ENCODE measurements at regions not wholly inside any gene's neighbourhood (a gene's known extent, or its start where the extent isn't known, plus 50 kb on each side); places are given as distances from the start of the nearest gene placed in this dataset.

DNA sequence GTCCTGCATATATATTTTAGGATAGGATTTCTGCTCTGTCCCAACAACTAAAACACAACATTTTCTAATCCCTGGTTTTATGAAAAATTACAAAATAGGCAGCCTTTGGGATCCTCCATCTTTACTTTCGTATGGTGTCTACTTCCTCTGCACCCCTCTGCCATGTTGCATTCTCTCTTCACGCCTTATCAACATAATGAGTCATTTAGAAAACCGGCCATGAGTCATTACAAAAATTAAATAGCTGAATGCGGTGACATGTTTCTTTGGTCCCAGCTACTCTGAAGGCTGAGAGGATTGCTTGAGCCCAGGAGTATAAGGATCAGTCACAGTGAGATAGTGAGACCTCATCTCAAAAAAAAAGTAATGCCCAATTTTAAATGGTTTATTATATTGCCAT, 148.1 kb upstream of the CELF2 start:
- Histone ChIP-seq H3K27ac (ENCODE audit: low read depth in 2 of 2, low read length in 2 of 2) (no peak overlapping the region), H3K27me3 (ENCODE audit: control insufficient read depth, insufficient read depth, low read length) (no peaks in the 10 kb centered on the region), H3K9me3 (ENCODE audit: control insufficient read depth in 2 of 3, insufficient read depth in 1 of 3, low read length in 3 of 3) (no peaks in the 10 kb centered on the region), H3K4me3 (ENCODE audit: low read length in 3 of 3) (no peak overlapping the region), H3K36me3 (ENCODE audit: control insufficient read depth in 2 of 3, insufficient read depth in 3 of 3, low read length in 3 of 3) (no peaks in the 10 kb centered on the region), H3K4me1 (ENCODE audit: control insufficient read depth in 2 of 3, insufficient read depth in 2 of 3, low read depth in 1 of 3, low read length in 3 of 3) (peaks cover 0 to 2% (median 0%) of the 10 kb centered on the region in 3 donors), H3K9ac (ENCODE audit: low read length in 3 of 3) (no peak overlapping the region)
- DNase-seq (no peak), FAIRE-seq (no peak)
- intact Hi-C loops (cut with DNase I), result no loop called here
- TF ChIP-seq, protein P1, sequence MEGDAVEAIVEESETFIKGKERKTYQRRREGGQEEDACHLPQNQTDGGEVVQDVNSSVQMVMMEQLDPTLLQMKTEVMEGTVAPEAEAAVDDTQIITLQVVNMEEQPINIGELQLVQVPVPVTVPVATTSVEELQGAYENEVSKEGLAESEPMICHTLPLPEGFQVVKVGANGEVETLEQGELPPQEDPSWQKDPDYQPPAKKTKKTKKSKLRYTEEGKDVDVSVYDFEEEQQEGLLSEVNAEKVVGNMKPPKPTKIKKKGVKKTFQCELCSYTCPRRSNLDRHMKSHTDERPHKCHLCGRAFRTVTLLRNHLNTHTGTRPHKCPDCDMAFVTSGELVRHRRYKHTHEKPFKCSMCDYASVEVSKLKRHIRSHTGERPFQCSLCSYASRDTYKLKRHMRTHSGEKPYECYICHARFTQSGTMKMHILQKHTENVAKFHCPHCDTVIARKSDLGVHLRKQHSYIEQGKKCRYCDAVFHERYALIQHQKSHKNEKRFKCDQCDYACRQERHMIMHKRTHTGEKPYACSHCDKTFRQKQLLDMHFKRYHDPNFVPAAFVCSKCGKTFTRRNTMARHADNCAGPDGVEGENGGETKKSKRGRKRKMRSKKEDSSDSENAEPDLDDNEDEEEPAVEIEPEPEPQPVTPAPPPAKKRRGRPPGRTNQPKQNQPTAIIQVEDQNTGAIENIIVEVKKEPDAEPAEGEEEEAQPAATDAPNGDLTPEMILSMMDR (IDR thresholded peaks at IDR 0.05; ENCODE audit: borderline replicate concordance, extremely low read depth, insufficient read depth), result no peak

DNA sequence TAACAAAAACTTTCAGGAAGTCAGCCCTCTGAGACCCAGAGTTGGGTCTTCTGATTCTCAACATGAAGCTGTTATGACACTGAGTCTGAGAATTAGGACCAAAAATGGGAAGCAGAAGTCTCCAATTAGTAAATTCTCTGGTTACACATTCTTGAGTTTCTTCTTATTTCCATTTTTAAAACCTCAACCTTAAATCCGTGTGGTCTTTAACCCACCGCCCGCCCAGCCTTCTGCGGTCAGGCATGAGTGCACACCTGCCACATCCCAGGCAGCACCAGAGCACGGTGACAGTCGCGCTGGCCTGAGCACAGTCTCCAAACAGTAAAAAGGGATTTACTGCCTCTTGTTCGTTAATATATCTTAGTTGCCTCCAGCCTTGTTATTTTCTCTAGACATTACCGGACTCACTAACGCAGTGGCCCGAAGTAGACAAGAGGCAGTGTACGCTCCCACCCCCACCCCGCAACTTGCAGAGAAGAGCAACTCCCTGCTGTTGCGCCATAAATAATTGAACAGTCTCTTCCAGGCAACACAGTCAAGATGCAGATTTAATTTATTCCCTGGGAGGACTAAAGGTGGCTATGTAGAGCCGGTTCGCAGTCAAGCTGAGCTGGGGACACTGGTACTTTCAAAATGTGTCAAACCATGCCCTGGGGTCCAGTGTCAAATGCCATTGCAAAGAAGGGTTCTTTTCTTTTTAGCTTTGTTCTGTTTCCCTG, 147.0 kb upstream of the CELF2 start:
- peaks cover 0 to 2% (median 0%) of the 10 kb centered on the region in 3 donors for H3K4me1 ChIP-seq (ENCODE audit: control insufficient read depth in 2 of 3, insufficient read depth in 2 of 3, low read depth in 1 of 3, low read length in 3 of 3)
- no peak overlapping the region for H3K27ac ChIP-seq (ENCODE audit: low read depth in 2 of 2, low read length in 2 of 2)
- TF ChIP-seq, protein P1 (IDR thresholded peaks at IDR 0.05; ENCODE audit: borderline replicate concordance, extremely low read depth, insufficient read depth), result no peak
- H3K27me3 ChIP-seq (ENCODE audit: control insufficient read depth, insufficient read depth, low read length), result no peaks in the 10 kb centered on the region
- intact Hi-C loops (cut with DNase I), result no loop called here
- DNase-seq, result peak in 4 of 5 donors; percentile 85 to 95 (median 92)
- no peaks in the 10 kb centered on the region for H3K9me3 ChIP-seq (ENCODE audit: control insufficient read depth in 2 of 3, insufficient read depth in 1 of 3, low read length in 3 of 3)
- FAIRE-seq, result no peak
- no peak overlapping the region for H3K4me3 ChIP-seq (ENCODE audit: low read length in 3 of 3)
- no peak overlapping the region for H3K9ac ChIP-seq (ENCODE audit: low read length in 3 of 3)
- no peaks in the 10 kb centered on the region for H3K36me3 ChIP-seq (ENCODE audit: control insufficient read depth in 2 of 3, insufficient read depth in 3 of 3, low read length in 3 of 3)

DNA sequence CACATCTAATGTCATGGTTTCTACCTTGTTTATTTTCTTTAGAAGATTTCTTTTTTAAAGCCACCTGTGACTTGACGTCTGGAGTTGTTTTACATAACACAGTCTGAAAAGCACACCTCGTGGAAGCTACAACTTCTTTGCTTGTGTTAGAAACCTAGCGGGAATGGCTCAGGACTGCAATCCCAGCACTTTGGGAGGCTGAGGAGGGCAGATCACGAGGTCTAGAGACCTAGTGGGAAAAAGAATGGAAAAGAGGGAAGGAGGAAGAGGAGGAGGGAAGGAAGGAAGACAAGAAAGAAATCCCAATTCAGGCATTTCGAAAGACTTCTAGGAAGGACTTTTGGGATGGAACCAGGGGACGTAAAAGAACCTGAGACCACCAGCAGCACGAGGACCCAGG, 146.3 kb upstream of the CELF2 start:
- FAIRE-seq (no peak), DNase-seq (no peak)
- no peaks in the 10 kb centered on the region for H3K27me3 ChIP-seq (ENCODE audit: control insufficient read depth, insufficient read depth, low read length)
- peaks cover 0 to 2% (median 0%) of the 10 kb centered on the region in 3 donors for H3K4me1 ChIP-seq (ENCODE audit: control insufficient read depth in 2 of 3, insufficient read depth in 2 of 3, low read depth in 1 of 3, low read length in 3 of 3)
- H3K4me3 ChIP-seq (ENCODE audit: low read length in 3 of 3), result no peak overlapping the region
- TF ChIP-seq, protein P1 (IDR thresholded peaks at IDR 0.05; ENCODE audit: borderline replicate concordance, extremely low read depth, insufficient read depth), result no peak
- no peaks in the 10 kb centered on the region for H3K36me3 ChIP-seq (ENCODE audit: control insufficient read depth in 2 of 3, insufficient read depth in 3 of 3, low read length in 3 of 3)
- intact Hi-C loops (cut with DNase I), result no loop called here
- H3K27ac ChIP-seq (ENCODE audit: low read depth in 2 of 2, low read length in 2 of 2), result no peak overlapping the region
- H3K9ac ChIP-seq (ENCODE audit: low read length in 3 of 3), result no peak overlapping the region
- H3K9me3 ChIP-seq (ENCODE audit: control insufficient read depth in 2 of 3, insufficient read depth in 1 of 3, low read length in 3 of 3), result no peaks in the 10 kb centered on the region

Measured in kidney (tissue), 13 donors.